ENCODE measurements at regions not wholly inside any gene's neighbourhood (a gene's known extent, or its start where the extent isn't known, plus 50 kb on each side); places are given as distances from the start of the nearest gene placed in this dataset.

DNA sequence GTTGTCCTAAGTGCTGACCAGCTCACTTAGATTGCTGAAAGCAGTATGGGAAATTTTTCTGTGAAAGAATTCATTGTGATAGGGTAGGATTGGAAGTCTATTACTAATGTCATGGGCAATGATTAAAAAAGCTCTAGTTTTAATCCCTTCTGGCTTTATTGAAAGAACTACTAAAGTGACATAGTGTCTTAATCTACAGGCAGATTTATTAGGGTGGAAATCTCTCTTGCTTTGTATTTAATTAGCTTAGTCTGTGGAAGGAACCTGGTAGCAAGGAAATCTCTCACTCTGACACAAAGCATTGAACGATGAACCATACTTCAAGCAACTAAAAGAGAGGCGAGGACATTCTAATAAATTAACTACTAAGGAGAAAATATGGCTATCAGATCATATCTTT, 1029.2 kb upstream of the PCDH20 start:
- TF ChIP-seq EP300 (IDR thresholded peaks at IDR 0.05; ENCODE audit: borderline replicate concordance) (no peak), ZBTB7A (IDR thresholded peaks at IDR 0.05; ENCODE audit: low read depth) (no peak)
